NCI-H748 (cell line): ENCODE measurements at regions not wholly inside any gene's neighbourhood (a gene's known extent, or its start where the extent isn't known, plus 50 kb on each side); places are given as distances from the start of the nearest gene placed in this dataset.
"Not testable (repeated sequence)": the region's sequence is repeated elsewhere in the genome, so short reads cannot be mapped to it uniquely, and the experiment has no call there.

Experiments
- DNase-seq: peaks from one replicate; lab custom pipeline; 2025; ENCODE audit not compliant: unreplicated experiment; lab: John Stamatoyannopoulos, UW

GRCh38 chr15:56568466-56569167 is 103.7 kb upstream of the MNS1 start:
- DNase-seq: no peak

- no peak for DNase-seq
Observed at GRCh38 chr15:56557415-56557814, 92.5 kb upstream of the MNS1 start.

GRCh38 chr15:56553486-56553885 is 88.5 kb upstream of the MNS1 start:
- DNase-seq: no peak

GRCh38 chr15:56552659-56553058 is 87.7 kb upstream of the MNS1 start:
- no peak for DNase-seq

- not testable (repeated sequence) for DNase-seq
Observed at GRCh38 chr15:56540570-56540969, 75.6 kb upstream of the MNS1 start.

- not testable (repeated sequence) for DNase-seq
Observed at GRCh38 chr15:56540157-56540556, 75.2 kb upstream of the MNS1 start.

- DNase-seq: no peak
Observed at GRCh38 chr15:56538901-56539545, 74.1 kb upstream of the MNS1 start.

- DNase-seq: peak; percentile 6
Observed at GRCh38 chr15:56537881-56538280, 72.9 kb upstream of the MNS1 start.

- DNase-seq: peak; percentile 61
Observed at GRCh38 chr15:56534728-56535127, 69.8 kb upstream of the MNS1 start.

GRCh38 chr15:56533731-56534403 is 68.9 kb upstream of the MNS1 start:
- no peak for DNase-seq

GRCh38 chr15:56532721-56533460 is 68.0 kb upstream of the MNS1 start:
- no peak for DNase-seq

- no peak for DNase-seq
Observed at GRCh38 chr15:56530157-56530556, 65.2 kb upstream of the MNS1 start.

- DNase-seq: no peak
Observed at GRCh38 chr15:56528136-56528535, 63.2 kb upstream of the MNS1 start.

- no peak for DNase-seq
Observed at GRCh38 chr15:56524915-56525314, 60.0 kb upstream of the MNS1 start.

- no peak for DNase-seq
Observed at GRCh38 chr15:56523521-56523920, 58.6 kb upstream of the MNS1 start.

GRCh38 chr15:56519000-56519399 is 54.1 kb upstream of the MNS1 start:
- no peak for DNase-seq
